ENCODE measurements at regions not wholly inside any gene's neighbourhood (a gene's known extent, or its start where the extent isn't known, plus 50 kb on each side); places are given as distances from the start of the nearest gene placed in this dataset.

- TF ChIP-seq CSDC2 (CRISPR knock-in tag; IDR thresholded peaks at IDR 0.05), result no peak
- TF ChIP-seq PPARA (CRISPR knock-in tag; IDR thresholded peaks at IDR 0.05; ENCODE audit: borderline replicate concordance), result no peak
- no peak for TF ChIP-seq BACH2 (CRISPR knock-in tag; IDR thresholded peaks at IDR 0.05; ENCODE audit: borderline replicate concordance)
- no peak for TF ChIP-seq ZC3H10 (CRISPR knock-in tag; IDR thresholded peaks at IDR 0.05)
- TF ChIP-seq SNAI2 (CRISPR knock-in tag; IDR thresholded peaks at IDR 0.05), result no peak
- TF ChIP-seq ZNF70 (CRISPR knock-in tag; IDR thresholded peaks at IDR 0.05), result no peak
- TF ChIP-seq CSRNP3 (CRISPR knock-in tag; IDR thresholded peaks at IDR 0.05), result no peak
- TF ChIP-seq ZNF565 (CRISPR knock-in tag; conservative IDR thresholded peaks at IDR 0.05; ENCODE audit: low read depth), result no peak
These were observed 272.2 kb upstream of the NR2F2 start for GRCh38 chr15:96058103-96058851.

All from SK-N-SH treated with all-trans-retinoic acid at 6 μM for 48 hours (cell line).